Colonic mucosa (tissue), 4 donors: ENCODE measurements at regions not wholly inside any gene's neighbourhood (a gene's known extent, or its start where the extent isn't known, plus 50 kb on each side); places are given as distances from the start of the nearest gene placed in this dataset.

Experiments
- DNase-seq: peaks from one replicate; pipeline ENCODE4 v3.0.0-alpha.2; 2020
- H3K27ac ChIP-seq: fragments of 200-600 bp; one replicate; pipeline ENCODE4 v1.8.0; 2021
- H3K27me3 ChIP-seq: fragments of 200-600 bp; one replicate; pipeline ENCODE4 v1.8.0; 2021
- H3K36me3 ChIP-seq: fragments of 200-600 bp; one replicate; pipeline ENCODE4 v1.8.0; 2021
- H3K4me1 ChIP-seq: fragments of 200-600 bp; one replicate; pipeline ENCODE4 v1.8.0; 2021; ENCODE audit warnings: mild to moderate bottlenecking
- H3K4me3 ChIP-seq: fragments of 200-600 bp; one replicate; pipeline ENCODE4 v1.8.0; 2021
- H3K9ac ChIP-seq, 2 donors: one replicate each; pipeline ENCODE4 v1.7.0; 2013; ENCODE audit warnings: control low read depth in 2 of 2, low read depth in 2 of 2, low read length in 2 of 2
- H3K9me3 ChIP-seq: fragments of 200-600 bp; one replicate; pipeline ENCODE4 v1.8.0; 2021
- CTCF ChIP-seq: fragments of 200-600 bp; IDR thresholded peaks from one replicate; pipeline ENCODE4 v1.8.0; 2022; ENCODE audit warnings: antibody characterized with exemption, mild to moderate bottlenecking
- intact Hi-C: fragments of 100-400 bp; cut with DNase I; formaldehyde crosslinking; loops from one replicate; pipeline ENCODE4 v1.14.1; 2022
- donor health status: healthy.
- donor health status: DM: no; HTN: no; CAD: no.
- donor health status: DM: no; HTN: no; CAD: no.

GRCh38 chr15:96254173-96254572 is 76.3 kb upstream of the NR2F2 start:
- DNase-seq = no peak
- intact Hi-C loops = no loop called here
- Histone ChIP-seq H3K9ac (no peak overlapping the region), H3K27ac (no peak overlapping the region), H3K36me3 (no peaks in the 10 kb centered on the region), H3K9me3 (no peaks in the 10 kb centered on the region), H3K4me3 (no peak overlapping the region), H3K27me3 (no peaks in the 10 kb centered on the region), H3K4me1 (no peaks in the 10 kb centered on the region)
- no peak for TF ChIP-seq CTCF

GRCh38 chr15:96255599-96255998 is 74.9 kb upstream of the NR2F2 start:
- no peaks in the 10 kb centered on the region for H3K27me3 ChIP-seq
- H3K36me3 ChIP-seq = no peaks in the 10 kb centered on the region
- H3K4me3 ChIP-seq = no peak overlapping the region
- no peaks in the 10 kb centered on the region for H3K4me1 ChIP-seq
- no peak overlapping the region for H3K9ac ChIP-seq
- intact Hi-C loops = no loop called here
- DNase-seq = no peak
- H3K27ac ChIP-seq = no peak overlapping the region
- TF ChIP-seq CTCF = no peak
- no peaks in the 10 kb centered on the region for H3K9me3 ChIP-seq

GRCh38 chr15:96261575-96262034 is 68.9 kb upstream of the NR2F2 start:
- Histone ChIP-seq H3K27me3 (no peaks in the 10 kb centered on the region), H3K4me1 (no peaks in the 10 kb centered on the region), H3K9ac (no peak overlapping the region), H3K4me3 (no peak overlapping the region), H3K9me3 (no peaks in the 10 kb centered on the region), H3K27ac (no peak overlapping the region), H3K36me3 (no peaks in the 10 kb centered on the region)
- DNase-seq = no peak
- intact Hi-C loops = no loop called here
- TF ChIP-seq CTCF = no peak

- TF ChIP-seq CTCF = no peak
- no peak overlapping the region for H3K27ac ChIP-seq
- H3K27me3 ChIP-seq = no peaks in the 10 kb centered on the region
- DNase-seq = no peak
- no peaks in the 10 kb centered on the region for H3K36me3 ChIP-seq
- H3K9me3 ChIP-seq = no peaks in the 10 kb centered on the region
- H3K9ac ChIP-seq = no peak overlapping the region
- intact Hi-C loops = no loop called here
- H3K4me1 ChIP-seq = no peaks in the 10 kb centered on the region
- H3K4me3 ChIP-seq = no peak overlapping the region
Measured at GRCh38 chr15:96262097-96262496, 68.4 kb upstream of the NR2F2 start.

- TF ChIP-seq CTCF = no peak
- Histone ChIP-seq H3K4me1 (no peaks in the 10 kb centered on the region), H3K27me3 (no peaks in the 10 kb centered on the region), H3K4me3 (no peak overlapping the region), H3K9ac (no peak overlapping the region), H3K36me3 (no peaks in the 10 kb centered on the region), H3K27ac (no peak overlapping the region), H3K9me3 (no peaks in the 10 kb centered on the region)
- no peak for DNase-seq
- intact Hi-C loops = no loop called here
Measured at GRCh38 chr15:96262549-96263489, 67.7 kb upstream of the NR2F2 start.
